HG02970 (cell line): ENCODE measurements at regions not wholly inside any gene's neighbourhood (a gene's known extent, or its start where the extent isn't known, plus 50 kb on each side); places are given as distances from the start of the nearest gene placed in this dataset.
"Not testable (repeated sequence)": the region's sequence is repeated elsewhere in the genome, so short reads cannot be mapped to it uniquely, and the experiment has no call there.

Source experiments
- ATAC-seq: cut with Tn5 transposase; IDR thresholded peaks from one replicate; pipeline ENCODE4 v1.9.1; 2021; ENCODE audit warnings: mild to moderate bottlenecking, moderate library complexity, moderate number of reproducible peaks; ENCODE audit not compliant: unreplicated experiment, low FRiP score

DNA sequence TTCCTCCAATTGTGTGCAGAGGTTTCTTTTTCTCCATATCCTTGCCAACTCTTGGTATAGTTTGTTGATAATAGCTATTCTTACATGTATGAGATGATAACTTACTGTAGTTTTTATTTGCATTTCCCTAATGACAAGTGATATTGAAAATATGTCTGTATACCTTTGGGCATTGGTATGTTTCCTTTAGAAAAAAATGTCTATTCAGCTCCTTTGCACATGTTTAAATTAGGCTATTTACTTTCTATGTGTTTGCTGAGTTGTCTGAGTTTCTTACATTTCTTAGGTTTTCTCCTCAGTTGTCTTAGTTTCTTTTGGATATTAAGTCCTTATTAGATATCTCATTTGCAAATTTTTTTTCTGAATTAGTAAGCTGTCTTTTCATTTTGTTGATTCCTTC, 487.3 kb upstream of the EPHA5 start:
- ATAC-seq, result no peak

DNA sequence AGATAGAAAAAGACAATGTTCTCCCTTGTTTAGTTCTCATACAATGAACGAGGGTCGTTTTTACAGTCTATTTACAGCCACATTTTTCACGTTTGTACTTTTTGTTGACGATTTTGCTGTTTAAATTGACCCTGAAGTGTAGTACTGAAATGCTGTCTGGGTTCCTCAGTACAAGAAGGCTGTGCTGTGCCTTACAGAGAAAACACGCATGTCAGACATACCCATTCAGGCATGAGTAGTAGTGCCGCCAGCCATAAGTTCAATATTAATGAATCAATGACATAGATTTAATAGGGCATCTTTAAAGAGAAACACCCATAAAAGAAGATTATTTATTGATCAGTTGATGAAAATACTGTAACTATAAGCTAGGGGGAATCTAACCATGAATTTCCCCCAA, 459.8 kb upstream of the EPHA5 start:
- no peak for ATAC-seq

GRCh38 chr4:66123831-66124413, 453.6 kb upstream of the EPHA5 start:
- ATAC-seq, result no peak

GRCh38 chr4:66123190-66123589, 452.9 kb upstream of the EPHA5 start:
- ATAC-seq, result no peak

DNA sequence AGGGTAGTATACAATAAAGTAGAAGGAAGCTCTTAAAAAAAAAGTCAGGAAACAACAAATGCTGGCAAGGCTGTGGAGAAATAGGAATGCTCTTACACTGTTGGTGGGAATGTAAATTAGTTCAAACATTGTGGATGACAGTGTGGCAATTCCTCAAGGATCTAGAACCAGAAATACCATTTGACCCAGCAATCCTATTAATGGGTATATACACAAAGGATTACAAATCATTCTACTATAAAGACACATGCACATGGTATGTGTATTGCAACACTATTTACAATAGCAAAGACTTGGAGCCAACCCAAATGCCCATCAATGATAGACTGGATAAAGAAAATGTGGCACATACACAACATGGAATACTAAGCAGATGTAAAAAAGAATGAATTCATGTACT, 444.9 kb upstream of the EPHA5 start:
- not testable (repeated sequence) for ATAC-seq

- ATAC-seq, result no peak
Measured at GRCh38 chr4:66108898-66109297, 438.6 kb upstream of the EPHA5 start.

DNA sequence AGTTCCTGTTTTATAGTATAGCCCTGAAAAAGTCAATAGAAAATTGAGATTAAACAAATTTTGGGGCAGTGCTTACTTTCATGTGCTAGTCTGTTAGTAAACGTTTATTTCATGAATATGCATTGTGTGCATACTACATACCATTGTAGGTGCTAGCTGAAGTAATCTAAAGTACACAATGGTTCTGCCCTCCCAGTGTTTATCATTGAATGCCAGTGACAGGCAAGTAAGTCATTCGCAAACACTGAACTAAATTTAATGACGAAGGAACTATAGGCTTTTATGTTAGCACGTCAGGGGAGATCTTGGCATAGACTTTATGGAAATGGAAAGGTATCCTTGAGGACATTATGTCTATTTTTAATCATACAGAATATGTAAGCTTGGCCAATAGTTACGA, 426.9 kb upstream of the EPHA5 start:
- ATAC-seq, result no peak

DNA sequence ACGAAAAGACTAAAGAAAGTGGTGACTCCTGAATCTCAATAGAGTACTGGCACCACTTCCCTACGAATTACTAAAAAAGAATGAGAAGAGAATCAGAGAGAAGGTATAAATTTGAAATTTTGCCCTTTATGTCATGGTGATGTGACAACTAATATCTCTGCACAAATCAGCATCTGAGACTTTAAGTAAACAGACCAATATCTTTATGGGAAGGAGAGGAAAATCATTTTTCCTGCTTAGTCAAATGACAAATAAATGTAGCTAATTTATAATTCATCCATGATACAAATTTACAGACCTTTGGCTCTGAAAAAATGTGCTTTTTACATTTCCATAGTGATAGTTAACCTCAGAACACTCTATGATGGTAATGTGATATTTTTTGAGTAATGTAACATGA, 424.8 kb upstream of the EPHA5 start:
- ATAC-seq, result no peak

DNA sequence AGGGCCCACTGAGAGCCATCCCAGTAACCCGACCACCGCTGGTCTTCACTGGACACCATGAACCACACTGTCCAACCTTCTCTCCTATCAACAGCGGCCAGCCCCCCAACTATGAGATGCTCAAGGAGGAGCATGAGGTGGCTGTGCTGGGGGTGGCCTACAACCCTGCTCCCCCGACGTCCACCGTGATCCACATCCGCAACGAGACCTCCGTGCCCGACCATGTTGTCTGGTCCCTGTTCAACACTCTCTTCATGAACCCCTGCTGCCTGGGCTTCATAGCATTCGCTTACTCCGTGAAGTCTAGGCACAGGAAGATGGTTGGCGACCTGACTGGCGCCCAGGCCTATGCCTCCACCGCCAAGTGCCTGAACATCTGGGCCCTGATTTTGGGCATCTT, 423.8 kb upstream of the EPHA5 start:
- no peak for ATAC-seq

GRCh38 chr4:66091786-66092185, 421.5 kb upstream of the EPHA5 start:
- no peak for ATAC-seq

- ATAC-seq, result no peak
Measured at GRCh38 chr4:66073961-66074360, 403.7 kb upstream of the EPHA5 start.

DNA sequence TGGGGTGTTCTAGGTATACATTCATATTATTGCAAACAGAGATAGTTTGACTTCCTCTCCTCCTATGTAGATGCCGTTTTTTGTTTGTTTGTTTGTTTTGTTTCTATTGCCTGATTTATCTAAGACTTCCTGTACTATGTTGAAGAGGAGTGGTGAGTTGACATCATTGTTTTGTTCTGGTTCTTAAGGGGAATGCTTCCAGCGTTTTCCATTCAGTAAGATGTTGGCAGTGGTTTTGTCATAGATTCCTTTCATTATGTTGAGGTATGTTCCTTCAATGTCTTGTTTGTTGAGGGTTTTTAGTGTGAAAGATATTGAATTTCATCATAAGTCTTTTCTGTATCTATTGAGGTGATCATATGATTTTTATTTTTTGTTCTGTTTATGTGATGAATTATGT, 401.6 kb upstream of the EPHA5 start:
- no peak for ATAC-seq

DNA sequence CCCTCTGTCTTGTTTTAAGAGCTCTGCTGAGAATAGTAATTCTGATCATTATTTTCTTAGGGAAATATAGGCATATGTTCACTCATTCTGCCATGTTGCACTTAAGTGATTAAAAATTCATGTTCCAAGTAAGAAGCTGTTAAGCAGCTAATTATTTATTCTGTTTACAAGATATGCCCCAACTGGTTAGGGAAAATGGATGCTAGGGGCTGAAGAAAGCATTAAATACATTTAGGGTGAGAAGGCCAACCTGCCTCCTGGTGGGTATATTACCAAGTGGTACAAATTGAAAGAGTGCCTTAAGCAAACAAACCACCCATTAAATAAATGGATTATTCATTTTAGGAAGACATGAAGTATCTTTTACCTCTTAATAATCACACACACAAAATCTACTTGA, 392.6 kb upstream of the EPHA5 start:
- ATAC-seq, result no peak

DNA sequence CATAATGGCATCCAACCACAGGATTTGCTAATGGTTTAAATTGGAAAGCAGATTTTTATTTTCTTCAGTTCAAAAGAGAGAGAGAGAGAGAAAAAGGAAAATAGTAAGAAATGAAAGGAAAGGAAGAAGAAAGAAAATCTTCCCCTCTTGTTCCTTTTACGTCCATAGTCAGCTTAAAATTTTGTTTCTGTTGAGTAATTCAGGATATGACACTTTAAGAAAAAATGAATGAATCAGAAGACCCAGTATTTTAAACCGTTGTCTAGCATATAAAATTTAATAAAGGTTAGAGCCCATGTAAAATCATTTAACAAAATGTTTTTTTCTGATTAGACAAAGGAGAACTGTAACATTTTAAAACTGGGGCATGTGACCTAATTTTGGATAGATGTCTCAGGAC, 391.8 kb upstream of the EPHA5 start:
- no peak for ATAC-seq

DNA sequence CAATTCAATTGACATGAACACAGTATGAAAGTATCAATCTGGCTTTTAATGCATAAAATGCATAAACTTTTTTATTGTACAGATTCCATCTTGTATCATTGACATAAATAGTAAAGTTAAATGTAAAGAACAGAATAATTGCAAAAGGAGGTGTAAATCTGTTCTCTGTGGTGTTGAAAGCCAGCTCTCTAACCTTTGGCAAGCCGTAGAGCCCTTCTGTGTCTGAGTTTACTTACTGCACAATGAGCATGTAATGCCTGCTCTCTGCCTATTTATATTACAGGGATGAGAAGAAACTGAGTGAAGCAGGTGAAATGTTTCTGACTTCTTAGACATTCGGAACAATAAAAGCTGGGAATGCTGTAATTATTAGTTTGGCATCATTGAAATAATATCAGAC, 389.3 kb upstream of the EPHA5 start:
- no peak for ATAC-seq

DNA sequence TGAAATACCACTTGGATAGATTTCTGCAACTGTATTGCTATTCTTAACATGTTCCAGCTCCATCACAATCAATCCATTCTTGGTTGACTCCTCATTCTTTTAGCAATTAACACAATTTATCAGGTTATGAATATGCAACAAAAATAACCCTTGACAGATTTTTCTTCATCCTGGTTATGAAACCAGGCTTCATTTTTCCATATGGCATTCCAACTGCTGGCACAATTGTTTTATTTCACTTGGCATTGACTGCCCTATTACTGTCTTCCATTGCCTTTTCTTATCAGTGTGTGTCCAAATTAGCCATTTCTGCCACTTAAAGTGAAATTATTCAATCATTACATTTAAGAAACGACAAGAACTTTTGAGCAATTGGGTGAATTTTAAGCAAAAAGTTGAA, 388.8 kb upstream of the EPHA5 start:
- ATAC-seq, result no peak

DNA sequence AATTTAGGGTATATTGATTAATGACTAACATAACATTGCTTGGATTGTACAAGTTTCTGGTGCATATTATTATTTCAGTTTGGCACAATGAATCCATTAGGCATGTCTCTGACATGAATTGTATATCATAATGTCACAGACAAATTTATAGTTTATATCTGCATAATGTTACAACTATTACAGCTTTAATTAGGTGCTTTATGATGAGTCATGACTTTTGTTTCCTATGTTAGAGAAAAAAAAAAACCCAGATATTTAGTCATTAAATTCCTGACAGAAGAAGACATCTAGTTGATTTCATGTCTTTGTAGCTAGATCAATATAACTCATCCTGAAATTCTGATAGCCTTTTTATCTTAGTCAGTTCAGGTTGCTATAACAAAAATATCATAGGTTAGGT, 385.7 kb upstream of the EPHA5 start:
- no peak for ATAC-seq

GRCh38 chr4:66052426-66052825, 382.1 kb upstream of the EPHA5 start:
- no peak for ATAC-seq

GRCh38 chr4:66048861-66049260, 378.6 kb upstream of the EPHA5 start:
- ATAC-seq, result no peak

DNA sequence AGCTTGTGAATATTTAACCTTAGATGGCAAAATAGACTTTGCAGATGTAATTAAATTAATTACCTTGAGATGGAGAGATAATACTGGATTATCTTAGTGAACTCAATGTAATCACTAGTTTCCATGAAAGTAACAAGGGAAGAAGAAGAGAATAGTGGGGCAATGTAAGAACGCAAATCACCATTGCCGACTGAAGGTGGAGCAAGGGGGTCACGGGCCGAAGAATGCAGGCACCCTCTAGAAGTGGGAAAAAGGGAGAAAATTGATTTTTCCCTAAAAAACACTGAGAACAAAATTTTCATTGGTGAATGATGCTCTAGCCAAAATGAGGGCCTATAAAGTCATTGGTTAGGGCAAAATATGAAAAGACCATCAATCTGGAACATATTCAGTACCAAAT, 375.6 kb upstream of the EPHA5 start:
- ATAC-seq, result no peak

GRCh38 chr4:66035701-66036100, 365.4 kb upstream of the EPHA5 start:
- no peak for ATAC-seq

GRCh38 chr4:66034671-66035070, 364.4 kb upstream of the EPHA5 start:
- no peak for ATAC-seq

DNA sequence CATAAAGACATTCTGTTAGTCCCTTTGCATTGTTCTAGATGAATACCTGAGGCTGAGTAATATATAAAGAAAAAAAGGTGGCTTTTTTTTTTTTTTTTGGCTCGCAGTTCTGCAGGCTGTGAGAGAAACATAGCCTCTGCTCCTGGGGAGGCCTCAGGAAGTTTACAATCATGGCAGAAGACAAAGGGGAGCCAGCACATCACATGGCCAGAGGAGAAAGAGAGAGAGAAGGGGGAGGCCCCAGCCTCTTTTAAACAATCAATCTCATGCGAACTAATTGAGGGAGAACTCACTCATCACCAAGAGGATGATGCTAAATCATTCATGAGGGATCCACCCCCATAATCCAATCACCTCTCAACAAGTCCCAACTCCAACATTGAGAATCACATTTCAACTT, 364.0 kb upstream of the EPHA5 start:
- ATAC-seq, result no peak
